ENCODE measurements at regions not wholly inside any gene's neighbourhood (a gene's known extent, or its start where the extent isn't known, plus 50 kb on each side); places are given as distances from the start of the nearest gene placed in this dataset.

GRCh38 chr9:81237565-81238231 lies 451.6 kb downstream of the TLE1 start:
- ChIA-PET CTCF (no interaction called here), POLR2A (no interaction called here)

GRCh38 chr9:81234924-81235610 lies 454.3 kb downstream of the TLE1 start:
- CTCF ChIA-PET, result no interaction called here
- TF ChIP-seq, protein P1, sequence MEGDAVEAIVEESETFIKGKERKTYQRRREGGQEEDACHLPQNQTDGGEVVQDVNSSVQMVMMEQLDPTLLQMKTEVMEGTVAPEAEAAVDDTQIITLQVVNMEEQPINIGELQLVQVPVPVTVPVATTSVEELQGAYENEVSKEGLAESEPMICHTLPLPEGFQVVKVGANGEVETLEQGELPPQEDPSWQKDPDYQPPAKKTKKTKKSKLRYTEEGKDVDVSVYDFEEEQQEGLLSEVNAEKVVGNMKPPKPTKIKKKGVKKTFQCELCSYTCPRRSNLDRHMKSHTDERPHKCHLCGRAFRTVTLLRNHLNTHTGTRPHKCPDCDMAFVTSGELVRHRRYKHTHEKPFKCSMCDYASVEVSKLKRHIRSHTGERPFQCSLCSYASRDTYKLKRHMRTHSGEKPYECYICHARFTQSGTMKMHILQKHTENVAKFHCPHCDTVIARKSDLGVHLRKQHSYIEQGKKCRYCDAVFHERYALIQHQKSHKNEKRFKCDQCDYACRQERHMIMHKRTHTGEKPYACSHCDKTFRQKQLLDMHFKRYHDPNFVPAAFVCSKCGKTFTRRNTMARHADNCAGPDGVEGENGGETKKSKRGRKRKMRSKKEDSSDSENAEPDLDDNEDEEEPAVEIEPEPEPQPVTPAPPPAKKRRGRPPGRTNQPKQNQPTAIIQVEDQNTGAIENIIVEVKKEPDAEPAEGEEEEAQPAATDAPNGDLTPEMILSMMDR (IDR thresholded peaks at IDR 0.05; ENCODE audit: insufficient read depth, low read length, missing control alignments), result no peak
- H3K4me3 ChIP-seq (ENCODE audit: low read depth, low read length), result no peak overlapping the region
- POLR2A ChIA-PET, result no interaction called here
- DNase-seq (ENCODE audit: low read depth, low spot score), result no peak

More at GRCh38 chr9:81237565-81238231, 451.6 kb downstream of the TLE1 start:
- TF ChIP-seq, protein P1 (IDR thresholded peaks at IDR 0.05; ENCODE audit: insufficient read depth, low read length, missing control alignments), result no peak
- DNase-seq (ENCODE audit: low read depth, low spot score), result no peak
- no peak overlapping the region for H3K4me3 ChIP-seq (ENCODE audit: low read depth, low read length)

- POLR2A ChIA-PET, result no interaction called here
- no peak overlapping the region for H3K4me3 ChIP-seq (ENCODE audit: low read depth, low read length)
- no peak for DNase-seq (ENCODE audit: low read depth, low spot score)
- TF ChIP-seq, protein P1 (IDR thresholded peaks at IDR 0.05; ENCODE audit: insufficient read depth, low read length, missing control alignments), result no peak
- CTCF ChIA-PET, result no interaction called here
Observed at GRCh38 chr9:81231011-81231410, 458.3 kb downstream of the TLE1 start.

DNA sequence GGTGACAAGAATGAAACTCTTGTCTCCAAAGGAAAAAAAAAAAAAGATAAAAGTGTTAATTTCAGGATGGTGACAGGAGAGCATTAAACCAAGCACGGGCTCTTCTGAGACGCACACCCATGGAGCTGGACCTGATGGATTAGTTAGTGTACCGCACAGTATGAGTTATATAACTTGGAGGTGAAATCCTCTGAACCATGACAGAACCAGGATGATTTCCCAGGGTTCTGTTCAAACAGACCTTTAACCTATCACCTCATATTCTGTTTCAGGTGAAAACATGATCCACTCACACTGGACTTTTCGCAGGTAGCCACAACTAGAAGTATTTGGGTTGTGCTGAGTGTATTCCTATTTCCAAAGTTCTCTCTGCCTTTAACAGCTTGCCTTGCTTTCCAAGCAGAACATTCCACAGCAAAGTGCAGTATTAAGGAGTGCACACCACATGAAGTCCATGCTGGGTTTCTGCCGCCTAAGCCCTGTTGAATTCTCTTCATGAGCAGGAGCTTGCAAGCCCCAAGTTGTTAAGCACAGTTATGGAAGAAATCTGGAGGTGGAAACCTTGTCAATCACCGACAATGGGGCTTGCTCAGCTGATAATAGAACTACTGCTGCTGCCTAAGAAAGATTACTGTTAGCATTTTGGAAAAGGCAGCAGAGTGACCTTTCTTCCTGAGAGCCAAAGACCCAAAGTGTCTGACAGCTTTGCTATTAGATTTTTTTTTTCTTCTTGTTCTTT lies 461.7 kb downstream of the TLE1 start:
- POLR2A ChIA-PET, result no interaction called here
- no peak for DNase-seq (ENCODE audit: low read depth, low spot score)
- no peak overlapping the region for H3K4me3 ChIP-seq (ENCODE audit: low read depth, low read length)
- TF ChIP-seq, protein P1 (IDR thresholded peaks at IDR 0.05; ENCODE audit: insufficient read depth, low read length, missing control alignments), result no peak
- CTCF ChIA-PET, result no interaction called here

DNA sequence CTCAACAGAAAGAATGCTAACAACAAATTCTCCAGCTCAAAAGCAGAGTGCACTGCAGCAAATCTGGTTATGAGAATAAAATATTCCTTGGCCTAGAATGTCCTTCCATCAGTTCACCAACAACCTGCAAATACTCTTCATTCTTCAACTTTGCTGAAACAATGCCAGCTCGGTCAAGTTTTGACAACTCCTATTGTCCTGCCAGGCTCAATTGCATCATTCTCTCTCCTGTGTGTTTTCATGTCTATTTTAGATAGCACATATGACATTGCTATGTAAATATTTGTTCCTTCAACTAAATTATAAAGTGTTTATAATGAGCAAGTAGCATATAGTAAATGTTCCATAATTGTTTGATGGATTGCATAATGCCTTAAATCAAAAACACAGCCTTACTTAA lies 463.8 kb downstream of the TLE1 start:
- no peak for DNase-seq (ENCODE audit: low read depth, low spot score)
- H3K4me3 ChIP-seq (ENCODE audit: low read depth, low read length), result no peak overlapping the region
- POLR2A ChIA-PET, result no interaction called here
- TF ChIP-seq, protein P1 (IDR thresholded peaks at IDR 0.05; ENCODE audit: insufficient read depth, low read length, missing control alignments), result no peak
- CTCF ChIA-PET, result no interaction called here
